ENCODE measurements at regions not wholly inside any gene's neighbourhood (a gene's known extent, or its start where the extent isn't known, plus 50 kb on each side); places are given as distances from the start of the nearest gene placed in this dataset.

DNA sequence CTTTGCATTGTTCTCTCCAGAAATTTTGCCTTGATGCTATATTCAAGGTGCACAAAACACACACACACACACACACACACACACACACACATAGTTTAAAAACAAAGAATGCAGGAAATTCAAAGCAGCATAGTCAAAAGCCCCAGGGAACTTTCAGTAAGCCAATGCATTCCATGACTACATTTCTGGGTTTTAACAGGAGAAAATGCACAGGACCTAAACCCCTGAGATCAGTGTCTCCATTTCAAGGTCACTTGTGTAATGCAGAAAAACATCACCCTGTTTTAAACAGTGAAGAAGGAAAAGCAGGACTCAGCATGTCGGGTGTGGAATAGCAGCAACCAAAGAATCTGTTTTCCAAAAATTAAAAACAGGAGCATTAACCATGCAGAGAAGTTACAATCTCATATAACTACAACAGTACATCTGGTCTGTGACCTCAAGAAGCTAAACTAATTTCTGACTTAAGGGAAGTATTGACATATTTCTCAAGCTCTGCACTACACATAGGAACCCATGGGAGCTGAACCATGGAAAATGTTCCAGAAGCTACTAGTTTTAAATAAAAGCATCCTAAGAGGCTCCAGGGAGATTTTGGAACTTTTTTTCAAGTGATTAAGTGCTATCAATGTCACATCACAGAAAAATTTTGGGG, 296.7 kb downstream of the HINT1 start:
- TF ChIP-seq, protein P1, sequence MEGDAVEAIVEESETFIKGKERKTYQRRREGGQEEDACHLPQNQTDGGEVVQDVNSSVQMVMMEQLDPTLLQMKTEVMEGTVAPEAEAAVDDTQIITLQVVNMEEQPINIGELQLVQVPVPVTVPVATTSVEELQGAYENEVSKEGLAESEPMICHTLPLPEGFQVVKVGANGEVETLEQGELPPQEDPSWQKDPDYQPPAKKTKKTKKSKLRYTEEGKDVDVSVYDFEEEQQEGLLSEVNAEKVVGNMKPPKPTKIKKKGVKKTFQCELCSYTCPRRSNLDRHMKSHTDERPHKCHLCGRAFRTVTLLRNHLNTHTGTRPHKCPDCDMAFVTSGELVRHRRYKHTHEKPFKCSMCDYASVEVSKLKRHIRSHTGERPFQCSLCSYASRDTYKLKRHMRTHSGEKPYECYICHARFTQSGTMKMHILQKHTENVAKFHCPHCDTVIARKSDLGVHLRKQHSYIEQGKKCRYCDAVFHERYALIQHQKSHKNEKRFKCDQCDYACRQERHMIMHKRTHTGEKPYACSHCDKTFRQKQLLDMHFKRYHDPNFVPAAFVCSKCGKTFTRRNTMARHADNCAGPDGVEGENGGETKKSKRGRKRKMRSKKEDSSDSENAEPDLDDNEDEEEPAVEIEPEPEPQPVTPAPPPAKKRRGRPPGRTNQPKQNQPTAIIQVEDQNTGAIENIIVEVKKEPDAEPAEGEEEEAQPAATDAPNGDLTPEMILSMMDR (IDR thresholded peaks at IDR 0.05), result no peak
- H3K27me3 ChIP-seq (ENCODE audit: control insufficient read depth in 2 of 2, insufficient read depth in 2 of 2, low read length in 2 of 2), result no peaks in the 10 kb centered on the region

DNA sequence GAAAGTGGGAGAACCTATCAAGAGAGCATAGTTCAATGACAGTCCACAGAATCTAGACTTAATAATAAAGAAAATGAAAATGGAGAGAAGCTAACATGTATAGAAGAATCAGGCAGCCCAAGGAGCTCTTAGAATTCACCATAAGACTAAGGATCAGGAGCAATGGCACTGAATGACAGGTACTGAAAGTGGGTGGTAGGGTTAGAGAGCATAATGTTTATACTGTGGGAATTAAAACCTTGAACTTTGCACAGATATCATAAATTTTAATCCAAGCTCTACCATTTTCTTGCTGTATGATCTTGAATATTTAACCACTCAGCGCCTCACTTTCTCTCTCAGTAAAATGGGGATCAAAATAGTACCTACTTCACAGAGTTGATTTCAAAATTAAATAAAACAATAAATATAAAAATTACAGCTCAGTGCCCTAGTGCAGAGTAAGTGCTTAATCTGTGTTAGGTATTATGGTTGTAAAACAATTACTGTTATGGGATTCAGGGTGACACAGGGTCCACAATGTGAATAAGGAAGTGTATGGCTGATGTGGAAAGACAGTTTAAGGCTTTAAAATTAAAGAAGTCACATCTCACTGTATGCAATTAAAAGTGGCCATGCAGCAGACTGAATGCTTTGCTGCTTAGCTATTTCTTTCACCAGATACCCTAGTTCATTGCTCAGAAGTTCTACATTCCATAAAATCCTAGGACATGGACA, 319.8 kb downstream of the HINT1 start:
- no peaks in the 10 kb centered on the region for H3K9me3 ChIP-seq (replicated peaks in 1 of 2; ENCODE audit: control insufficient read depth in 1 of 2, insufficient read depth in 1 of 2, low read length in 2 of 2)
- no peak overlapping the region for H3K27ac Mint-ChIP-seq
- peaks cover 3 to 14% (median 10%) of the 10 kb centered on the region in 7 donors for H3K9me3 Mint-ChIP-seq
- H3K9ac ChIP-seq (ENCODE audit: insufficient read depth, low read length, poor library complexity, severe bottlenecking), result no peak overlapping the region
- intact Hi-C loops (cut with micrococcal nuclease), result no loop called here
- H3K27me3 ChIP-seq (ENCODE audit: control insufficient read depth in 2 of 2, insufficient read depth in 2 of 2, low read length in 2 of 2), result no peaks in the 10 kb centered on the region
- no peaks in the 10 kb centered on the region for H4K20me1 ChIP-seq (ENCODE audit: insufficient read depth, low read length)
- H3K27me3 Mint-ChIP-seq (ENCODE audit: low read depth in 3 of 3), result peaks cover 0 to 1% (median 0%) of the 10 kb centered on the region in 3 donors
- no peak for DNase-seq
- no CpG with 5 or more reads among the region's 1 CpG for WGBS (ENCODE audit: insufficient coverage)
- H3K36me3 Mint-ChIP-seq, result no peaks in the 10 kb centered on the region
- H3K36me3 ChIP-seq (replicated peaks in 1 of 2; ENCODE audit: control insufficient read depth in 1 of 2, insufficient read depth in 2 of 2, low read length in 2 of 2), result no peaks in the 10 kb centered on the region
- no peak overlapping the region for H3K4me3 ChIP-seq (replicated peaks in 1 of 3; ENCODE audit: low read depth in 2 of 3, low read length in 3 of 3)
- no peak overlapping the region for H3K4me3 Mint-ChIP-seq
- H3K4me2 ChIP-seq (replicated peaks; ENCODE audit: extremely low read depth, low read length, poor library complexity, severe bottlenecking), result no peak overlapping the region
- no peaks in the 10 kb centered on the region for H3K4me1 Mint-ChIP-seq
- H2AFZ ChIP-seq (ENCODE audit: insufficient read depth, low read depth, low read length, poor library complexity, severe bottlenecking), result no peak overlapping the region
- TF ChIP-seq, protein P1 (IDR thresholded peaks at IDR 0.05), result no peak
- H3K79me2 ChIP-seq (ENCODE audit: insufficient read depth, low read length), result no peaks in the 10 kb centered on the region
- H3K4me1 ChIP-seq (ENCODE audit: control insufficient read depth in 1 of 2, insufficient read depth in 2 of 2, low read length in 2 of 2), result no peaks in the 10 kb centered on the region
- H3K27ac ChIP-seq (ENCODE audit: low read depth in 1 of 2, low read length in 2 of 2), result no peak overlapping the region

More for the DNA sequence above, 296.7 kb downstream of the HINT1 start:
- Histone ChIP-seq H3K4me1 (ENCODE audit: control insufficient read depth in 1 of 2, insufficient read depth in 2 of 2, low read length in 2 of 2) (no peaks in the 10 kb centered on the region), H4K20me1 (ENCODE audit: insufficient read depth, low read length) (no peaks in the 10 kb centered on the region), H3K79me2 (ENCODE audit: insufficient read depth, low read length) (no peaks in the 10 kb centered on the region), H2AFZ (ENCODE audit: insufficient read depth, low read depth, low read length, poor library complexity, severe bottlenecking) (no peak overlapping the region), H3K9me3 (replicated peaks in 1 of 2; ENCODE audit: control insufficient read depth in 1 of 2, insufficient read depth in 1 of 2, low read length in 2 of 2) (peaks cover 0 to 7% of the 10 kb centered on the region in 2 donors), H3K9ac (ENCODE audit: insufficient read depth, low read length, poor library complexity, severe bottlenecking) (no peak overlapping the region), H3K4me2 (replicated peaks; ENCODE audit: extremely low read depth, low read length, poor library complexity, severe bottlenecking) (no peak overlapping the region), H3K4me3 (replicated peaks in 1 of 3; ENCODE audit: low read depth in 2 of 3, low read length in 3 of 3) (no peak overlapping the region), H3K36me3 (replicated peaks in 1 of 2; ENCODE audit: control insufficient read depth in 1 of 2, insufficient read depth in 2 of 2, low read length in 2 of 2) (no peaks in the 10 kb centered on the region), H3K27ac (ENCODE audit: low read depth in 1 of 2, low read length in 2 of 2) (no peak overlapping the region)
- no CpG with 5 or more reads among the region's 1 CpG for WGBS (ENCODE audit: insufficient coverage)
- H3K4me1 Mint-ChIP-seq, result no peaks in the 10 kb centered on the region
- no peak overlapping the region for H3K27ac Mint-ChIP-seq
- no peak for DNase-seq
- H3K27me3 Mint-ChIP-seq (ENCODE audit: low read depth in 3 of 3), result peaks cover 0 to 4% (median 0%) of the 10 kb centered on the region in 3 donors
- H3K9me3 Mint-ChIP-seq, result peaks cover 9 to 20% (median 11%) of the 10 kb centered on the region in 7 donors
- no peak overlapping the region for H3K4me3 Mint-ChIP-seq
- no peaks in the 10 kb centered on the region for H3K36me3 Mint-ChIP-seq
- intact Hi-C loops (cut with micrococcal nuclease), result loop anchor here in 1 of 2 donors (5.0 kb wide), 1 partner anchor 239 kb away; no protein-coding TSS in a partner anchor
